Activated naive CD8-positive, alpha-beta T cell (primary cell): ENCODE measurements at regions not wholly inside any gene's neighbourhood (a gene's known extent, or its start where the extent isn't known, plus 50 kb on each side); places are given as distances from the start of the nearest gene placed in this dataset.
A peak's percentile ranks its signal among the peaks of the same experiment; 100 is the strongest.

Experiments
- H3K27ac Mint-ChIP-seq: one replicate; pipeline ENCODE4 v1.8.0; 2021; ENCODE audit warnings: mixed read lengths
- H3K27me3 Mint-ChIP-seq: one replicate; pipeline ENCODE4 v1.8.0; 2021; ENCODE audit warnings: mixed read lengths
- H3K36me3 Mint-ChIP-seq: one replicate; pipeline ENCODE4 v1.8.0; 2021; ENCODE audit warnings: mixed read lengths
- H3K4me1 Mint-ChIP-seq: one replicate; pipeline ENCODE4 v1.8.0; 2021; ENCODE audit warnings: low read depth, mixed read lengths
- H3K4me3 Mint-ChIP-seq: one replicate; pipeline ENCODE4 v1.8.0; 2021; ENCODE audit warnings: mild to moderate bottlenecking, mixed read lengths
- H3K9me3 Mint-ChIP-seq: one replicate; pipeline ENCODE4 v1.8.0; 2021; ENCODE audit warnings: low read depth, mixed read lengths

GRCh38 chr10:29918623-29919400 is 140.6 kb downstream of the JCAD start:
- peaks cover 10% of the 10 kb centered on the region for H3K27me3 Mint-ChIP-seq
- H3K9me3 Mint-ChIP-seq: no peaks in the 10 kb centered on the region
- H3K4me3 Mint-ChIP-seq: no peak overlapping the region
- H3K36me3 Mint-ChIP-seq: no peaks in the 10 kb centered on the region
- no peaks in the 10 kb centered on the region for H3K4me1 Mint-ChIP-seq
- H3K27ac Mint-ChIP-seq: no peak overlapping the region

DNA sequence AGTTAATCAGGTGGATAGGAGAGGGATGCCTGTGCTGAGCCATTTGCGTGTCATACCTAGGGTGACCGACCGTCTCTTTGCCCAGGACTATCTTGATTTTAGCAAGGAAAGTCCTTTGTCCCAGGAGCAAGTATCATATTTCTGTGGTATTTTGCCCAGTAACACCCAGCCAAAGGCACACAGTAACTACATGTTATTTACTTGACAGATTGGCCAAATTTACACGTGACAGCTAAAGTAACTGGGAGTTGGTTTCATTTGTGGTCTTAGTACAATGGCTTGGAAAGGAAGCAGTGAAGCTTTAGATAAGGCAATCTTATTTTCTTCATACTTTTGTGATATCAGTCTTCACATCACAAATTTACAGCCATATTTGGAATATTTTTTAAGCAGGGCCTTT is 142.1 kb downstream of the JCAD start:
- no peaks in the 10 kb centered on the region for H3K4me1 Mint-ChIP-seq
- no peak overlapping the region for H3K4me3 Mint-ChIP-seq
- no peaks in the 10 kb centered on the region for H3K36me3 Mint-ChIP-seq
- no peak overlapping the region for H3K27ac Mint-ChIP-seq
- H3K9me3 Mint-ChIP-seq: no peaks in the 10 kb centered on the region
- peaks cover 8% of the 10 kb centered on the region for H3K27me3 Mint-ChIP-seq

DNA sequence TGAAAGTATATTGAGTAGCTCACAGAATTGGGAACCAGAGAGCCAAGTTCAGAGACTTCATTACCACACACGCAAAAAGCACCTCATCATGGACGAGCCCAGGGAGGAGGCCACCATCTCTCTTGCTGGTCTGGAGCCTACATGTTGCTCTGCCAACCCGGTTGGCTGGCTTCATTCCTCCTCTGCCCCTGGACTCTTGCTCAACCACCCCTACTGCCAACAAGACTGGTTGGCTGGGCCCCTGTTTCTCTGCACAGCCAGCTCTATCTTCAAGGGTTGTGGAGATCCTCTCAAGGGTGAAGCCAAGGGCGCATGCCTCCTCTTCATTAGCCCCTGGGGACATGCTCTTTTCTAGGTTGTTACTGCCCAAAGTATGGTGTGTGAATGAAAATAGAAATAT is 142.7 kb downstream of the JCAD start:
- no peaks in the 10 kb centered on the region for H3K9me3 Mint-ChIP-seq
- H3K4me1 Mint-ChIP-seq: no peaks in the 10 kb centered on the region
- H3K27ac Mint-ChIP-seq: no peak overlapping the region
- no peaks in the 10 kb centered on the region for H3K36me3 Mint-ChIP-seq
- no peak overlapping the region for H3K4me3 Mint-ChIP-seq
- H3K27me3 Mint-ChIP-seq: peaks cover 8% of the 10 kb centered on the region

DNA sequence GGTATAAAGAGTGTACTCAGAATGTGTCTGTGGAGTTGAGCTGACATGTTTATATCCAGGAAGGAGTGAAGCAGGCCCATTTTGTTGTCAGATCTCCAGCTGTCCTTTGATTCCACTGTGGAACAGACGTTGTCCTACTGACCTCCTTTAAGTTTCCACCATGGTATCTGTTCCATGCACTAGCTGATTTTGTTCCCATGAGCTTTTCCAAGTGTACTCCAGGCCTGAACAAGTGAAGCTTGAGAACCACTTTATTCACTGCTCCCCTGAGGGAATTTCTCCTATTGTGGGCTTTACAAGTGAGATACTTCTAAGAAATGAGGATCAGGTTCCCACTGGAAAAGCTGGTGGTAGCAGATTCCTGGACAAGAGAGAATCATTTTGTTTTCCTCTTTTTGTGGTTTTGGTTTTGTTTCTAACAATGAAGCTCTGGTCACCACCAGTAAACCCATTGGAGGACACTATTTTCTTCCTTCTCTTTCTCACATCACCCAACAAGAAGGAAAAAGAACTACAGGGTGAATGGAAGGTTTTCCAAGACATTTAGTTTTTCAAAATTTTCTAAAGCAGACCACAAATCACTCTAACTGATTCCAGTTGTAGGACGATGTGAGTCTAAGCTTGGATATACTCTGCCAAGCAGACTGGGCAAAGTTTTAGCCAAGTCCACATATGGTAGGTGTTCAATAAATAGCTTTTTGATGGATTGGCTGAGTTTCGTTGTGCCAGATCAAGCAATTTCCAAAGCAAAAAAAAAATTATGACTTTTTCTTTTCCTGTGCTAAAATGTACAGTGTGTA is 144.2 kb downstream of the JCAD start:
- H3K4me1 Mint-ChIP-seq: no peaks in the 10 kb centered on the region
- H3K36me3 Mint-ChIP-seq: no peaks in the 10 kb centered on the region
- no peak overlapping the region for H3K27ac Mint-ChIP-seq
- H3K4me3 Mint-ChIP-seq: no peak overlapping the region
- H3K27me3 Mint-ChIP-seq: peaks cover 10% of the 10 kb centered on the region
- no peaks in the 10 kb centered on the region for H3K9me3 Mint-ChIP-seq

DNA sequence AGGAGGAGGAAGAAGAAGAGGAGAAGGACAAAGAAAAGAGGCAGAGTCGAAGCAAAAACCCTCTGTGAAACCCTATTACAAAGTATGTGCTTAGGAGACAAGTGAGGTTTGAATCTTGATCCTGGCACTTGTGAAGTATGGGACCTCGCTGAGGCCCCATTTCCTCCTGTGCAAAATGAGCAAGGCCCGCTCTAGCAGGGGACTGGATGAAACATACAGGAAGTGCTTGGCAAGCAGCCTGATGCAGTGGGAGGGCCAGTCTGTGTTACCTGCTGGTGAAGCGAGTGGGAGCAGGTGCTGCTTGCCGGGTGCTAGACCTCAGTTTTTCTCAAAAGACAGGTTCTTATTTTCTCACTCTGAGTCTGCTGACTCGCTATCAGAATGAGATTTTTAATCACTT is 150.4 kb downstream of the JCAD start:
- Mint-ChIP-seq H3K36me3 (no peaks in the 10 kb centered on the region), H3K27ac (no peak overlapping the region), H3K27me3 (peaks cover 13% of the 10 kb centered on the region), H3K4me1 (peaks cover 7% of the 10 kb centered on the region), H3K9me3 (no peaks in the 10 kb centered on the region), H3K4me3 (peak overlapping the region; percentile 3)

GRCh38 chr10:29900865-29901264 is 158.5 kb downstream of the JCAD start:
- H3K36me3 Mint-ChIP-seq: no peaks in the 10 kb centered on the region
- no peak overlapping the region for H3K27ac Mint-ChIP-seq
- H3K27me3 Mint-ChIP-seq: peaks cover 5% of the 10 kb centered on the region
- no peaks in the 10 kb centered on the region for H3K9me3 Mint-ChIP-seq
- no peak overlapping the region for H3K4me3 Mint-ChIP-seq
- H3K4me1 Mint-ChIP-seq: no peaks in the 10 kb centered on the region

GRCh38 chr10:29897999-29898716 is 161.2 kb downstream of the JCAD start:
- Mint-ChIP-seq H3K4me3 (no peak overlapping the region), H3K36me3 (no peaks in the 10 kb centered on the region), H3K9me3 (no peaks in the 10 kb centered on the region), H3K4me1 (no peaks in the 10 kb centered on the region), H3K27me3 (peaks cover 3% of the 10 kb centered on the region), H3K27ac (no peak overlapping the region)

DNA sequence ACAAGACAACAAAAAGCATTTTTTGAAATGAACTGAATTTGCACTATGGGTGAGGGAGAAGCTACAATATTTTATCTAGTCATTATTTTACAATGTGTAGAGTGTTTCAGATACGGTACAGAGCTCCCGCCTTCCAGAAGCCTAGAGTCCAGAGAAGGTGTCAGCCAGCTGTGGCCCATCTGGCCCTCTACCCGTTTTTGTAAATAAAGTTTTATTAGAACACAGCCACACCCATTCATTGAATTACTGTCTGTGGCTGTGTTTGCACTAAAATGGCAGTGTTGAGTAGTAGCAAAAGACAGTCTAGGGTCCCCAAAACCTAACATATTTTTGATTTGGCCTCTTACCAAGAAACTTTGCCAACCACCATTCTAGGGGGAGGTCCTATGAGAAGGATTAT is 162.0 kb downstream of the JCAD start:
- no peaks in the 10 kb centered on the region for H3K9me3 Mint-ChIP-seq
- no peak overlapping the region for H3K4me3 Mint-ChIP-seq
- H3K36me3 Mint-ChIP-seq: no peaks in the 10 kb centered on the region
- H3K27me3 Mint-ChIP-seq: peaks cover 3% of the 10 kb centered on the region
- no peak overlapping the region for H3K27ac Mint-ChIP-seq
- no peaks in the 10 kb centered on the region for H3K4me1 Mint-ChIP-seq

GRCh38 chr10:29896053-29896452 is 163.3 kb downstream of the JCAD start:
- H3K4me3 Mint-ChIP-seq: no peak overlapping the region
- no peaks in the 10 kb centered on the region for H3K4me1 Mint-ChIP-seq
- no peaks in the 10 kb centered on the region for H3K9me3 Mint-ChIP-seq
- peaks cover 3% of the 10 kb centered on the region for H3K27me3 Mint-ChIP-seq
- H3K27ac Mint-ChIP-seq: no peak overlapping the region
- H3K36me3 Mint-ChIP-seq: no peaks in the 10 kb centered on the region

- Mint-ChIP-seq H3K4me1 (no peaks in the 10 kb centered on the region), H3K27me3 (peaks cover 1% of the 10 kb centered on the region), H3K36me3 (no peaks in the 10 kb centered on the region), H3K27ac (no peak overlapping the region), H3K4me3 (no peak overlapping the region), H3K9me3 (no peaks in the 10 kb centered on the region)
Observed at GRCh38 chr10:29895456-29895855, 163.9 kb downstream of the JCAD start.

GRCh38 chr10:29888321-29888720 is 171.1 kb downstream of the JCAD start:
- no peaks in the 10 kb centered on the region for H3K36me3 Mint-ChIP-seq
- no peaks in the 10 kb centered on the region for H3K27me3 Mint-ChIP-seq
- H3K27ac Mint-ChIP-seq: no peak overlapping the region
- H3K4me3 Mint-ChIP-seq: no peak overlapping the region
- H3K9me3 Mint-ChIP-seq: no peaks in the 10 kb centered on the region
- no peaks in the 10 kb centered on the region for H3K4me1 Mint-ChIP-seq

DNA sequence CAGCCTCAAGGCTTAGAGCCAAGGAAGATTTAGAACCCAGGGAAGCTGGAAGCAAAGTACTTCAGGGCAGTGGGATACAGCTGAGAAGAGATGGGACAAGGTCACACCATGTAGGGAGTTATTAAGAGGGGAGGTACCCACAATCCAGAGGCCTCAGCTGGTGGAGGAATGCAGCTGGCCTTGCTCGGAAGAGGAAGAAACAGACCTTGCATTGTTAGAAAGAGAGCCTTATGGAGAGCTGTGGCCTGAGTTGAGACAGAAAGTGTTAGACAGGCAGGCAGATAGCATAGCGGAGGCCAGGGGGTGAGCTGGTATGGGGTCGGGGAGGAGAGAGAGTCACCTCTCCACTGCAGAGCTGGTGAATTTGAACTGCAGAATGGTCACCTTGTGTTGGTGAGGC is 173.1 kb downstream of the JCAD start:
- Mint-ChIP-seq H3K27ac (no peak overlapping the region), H3K36me3 (no peaks in the 10 kb centered on the region), H3K27me3 (no peaks in the 10 kb centered on the region), H3K4me1 (no peaks in the 10 kb centered on the region), H3K9me3 (no peaks in the 10 kb centered on the region), H3K4me3 (no peak overlapping the region)

DNA sequence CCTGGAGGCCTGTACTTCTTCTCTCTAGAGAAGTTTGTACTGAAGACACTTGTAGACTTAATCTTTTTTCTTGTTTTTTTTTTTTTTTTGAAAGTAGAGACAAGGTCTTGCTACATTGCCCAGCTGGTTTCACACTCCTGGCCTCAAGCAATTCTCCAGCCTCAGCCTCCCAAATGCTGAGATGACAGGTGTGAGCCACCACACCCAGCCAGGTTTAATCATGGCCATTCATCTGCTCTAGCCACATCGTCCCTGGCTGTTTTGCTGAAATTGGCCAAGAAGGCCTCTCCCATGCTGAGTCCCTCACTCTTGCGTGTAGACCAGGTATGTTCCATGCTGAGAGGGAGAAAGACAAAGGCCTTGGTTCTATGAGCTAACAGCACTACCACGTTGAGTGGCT is 176.2 kb downstream of the JCAD start:
- Mint-ChIP-seq H3K9me3 (no peaks in the 10 kb centered on the region), H3K27me3 (peaks cover 2% of the 10 kb centered on the region), H3K4me3 (no peak overlapping the region), H3K27ac (no peak overlapping the region), H3K4me1 (no peaks in the 10 kb centered on the region), H3K36me3 (no peaks in the 10 kb centered on the region)

GRCh38 chr10:29882766-29883165 is 176.6 kb downstream of the JCAD start:
- peaks cover 3% of the 10 kb centered on the region for H3K27me3 Mint-ChIP-seq
- H3K9me3 Mint-ChIP-seq: no peaks in the 10 kb centered on the region
- H3K4me1 Mint-ChIP-seq: no peaks in the 10 kb centered on the region
- no peak overlapping the region for H3K4me3 Mint-ChIP-seq
- no peak overlapping the region for H3K27ac Mint-ChIP-seq
- no peaks in the 10 kb centered on the region for H3K36me3 Mint-ChIP-seq

DNA sequence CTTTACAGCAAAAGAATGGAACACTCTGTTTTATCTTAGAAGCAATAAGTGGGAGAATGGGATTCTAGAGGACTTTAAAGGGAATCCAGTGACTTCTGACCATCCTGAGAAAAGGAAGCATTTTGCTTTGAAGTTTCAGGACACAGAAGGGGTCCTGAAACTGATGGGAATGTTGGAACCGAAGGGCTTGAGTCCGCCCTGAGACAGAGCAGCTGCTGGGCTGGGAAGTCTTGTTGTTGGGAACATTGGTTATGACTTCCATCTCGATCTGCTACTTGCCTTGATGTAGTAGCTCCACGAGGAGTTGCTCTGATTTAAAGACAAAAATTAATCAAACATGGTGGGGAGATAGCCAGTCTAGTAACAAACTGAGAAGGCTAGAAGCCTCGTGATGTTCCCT is 177.6 kb downstream of the JCAD start:
- no peaks in the 10 kb centered on the region for H3K36me3 Mint-ChIP-seq
- no peaks in the 10 kb centered on the region for H3K9me3 Mint-ChIP-seq
- H3K4me1 Mint-ChIP-seq: no peaks in the 10 kb centered on the region
- no peak overlapping the region for H3K27ac Mint-ChIP-seq
- H3K27me3 Mint-ChIP-seq: peaks cover 6% of the 10 kb centered on the region
- H3K4me3 Mint-ChIP-seq: no peak overlapping the region
